GM19240 (cell line): ENCODE measurements at regions not wholly inside any gene's neighbourhood (a gene's known extent, or its start where the extent isn't known, plus 50 kb on each side); places are given as distances from the start of the nearest gene placed in this dataset.

Source experiments
- DNase-seq: peaks from one replicate; pipeline ENCODE4 v3.0.0; 2011; ENCODE audit warnings: low spot score; ENCODE audit not compliant: insufficient read length

DNA sequence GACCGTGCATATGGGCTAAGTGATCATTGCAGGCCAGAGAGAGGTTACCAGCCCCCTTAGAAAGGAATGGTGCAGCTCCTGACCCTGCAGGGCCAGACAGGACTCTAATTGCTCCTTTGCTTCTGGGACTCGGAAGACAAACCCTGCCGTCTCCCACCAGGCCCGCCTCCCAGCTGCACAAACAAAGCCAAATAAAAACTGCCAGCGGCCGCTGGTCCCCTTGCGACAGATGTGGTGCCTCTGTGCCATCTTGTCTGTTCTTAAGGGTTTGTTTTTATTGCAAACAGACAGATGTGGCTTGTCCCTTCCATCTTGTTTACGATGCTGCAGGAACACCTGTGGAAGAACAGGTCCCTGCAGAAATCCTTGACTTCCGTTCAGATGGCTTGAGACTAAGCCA is 434.4 kb upstream of the TSHZ3 start:
- no peak for DNase-seq

DNA sequence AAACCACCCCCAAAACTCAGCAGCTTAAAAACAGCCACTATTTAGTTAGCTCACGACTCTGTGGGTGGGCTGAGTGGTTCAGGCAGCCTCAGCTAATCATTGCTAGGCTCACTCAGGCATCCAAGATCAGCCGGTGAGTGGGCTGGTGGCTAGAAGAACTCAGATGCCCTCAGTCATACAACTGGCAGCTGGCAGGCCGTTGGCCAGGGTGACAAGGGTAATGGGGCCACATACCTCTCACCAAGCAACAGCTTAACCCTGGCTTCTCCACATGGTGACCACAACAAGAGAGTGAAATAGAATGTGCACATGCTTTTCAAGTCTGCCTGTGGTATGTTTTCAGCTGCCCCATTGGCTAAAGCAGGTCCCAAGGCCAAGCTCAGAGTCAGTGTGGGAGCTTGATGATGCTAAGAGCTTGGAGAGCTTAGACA is 435.4 kb upstream of the TSHZ3 start:
- DNase-seq, result no peak

GRCh38 chr19:31801611-31802010 is 452.4 kb upstream of the TSHZ3 start:
- DNase-seq, result no peak

DNA sequence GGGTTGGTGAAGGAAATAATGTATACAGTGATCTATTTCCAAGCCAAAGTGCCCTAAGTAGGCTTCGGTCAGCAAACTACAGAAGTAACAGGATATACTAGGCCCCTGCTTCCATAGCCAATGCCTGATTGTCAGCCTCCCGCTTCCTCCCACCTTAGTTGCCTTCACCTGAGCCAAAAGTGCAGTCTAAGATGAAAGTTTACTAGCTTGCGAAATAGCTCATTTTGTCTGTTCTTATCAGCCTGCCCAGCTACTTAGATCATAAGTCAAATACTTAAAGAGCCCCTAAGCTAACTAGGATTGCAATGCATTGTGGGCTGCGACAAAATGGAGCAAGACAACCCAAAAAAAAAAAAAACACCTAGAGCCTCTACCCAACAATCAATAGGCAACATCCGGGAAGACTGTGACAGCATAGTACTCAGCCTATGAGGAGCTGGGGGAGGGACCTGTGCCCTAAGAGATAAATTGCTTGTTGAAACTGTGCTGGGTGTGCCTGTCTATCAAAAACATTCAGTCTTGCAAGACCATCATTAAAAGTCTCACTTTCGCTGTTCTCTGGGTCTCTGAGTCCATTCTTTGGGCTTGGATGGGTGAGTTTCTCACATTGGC is 454.7 kb upstream of the TSHZ3 start:
- DNase-seq, result no peak

- no peak for DNase-seq
Observed at GRCh38 chr19:31804668-31805067, 455.4 kb upstream of the TSHZ3 start.

DNA sequence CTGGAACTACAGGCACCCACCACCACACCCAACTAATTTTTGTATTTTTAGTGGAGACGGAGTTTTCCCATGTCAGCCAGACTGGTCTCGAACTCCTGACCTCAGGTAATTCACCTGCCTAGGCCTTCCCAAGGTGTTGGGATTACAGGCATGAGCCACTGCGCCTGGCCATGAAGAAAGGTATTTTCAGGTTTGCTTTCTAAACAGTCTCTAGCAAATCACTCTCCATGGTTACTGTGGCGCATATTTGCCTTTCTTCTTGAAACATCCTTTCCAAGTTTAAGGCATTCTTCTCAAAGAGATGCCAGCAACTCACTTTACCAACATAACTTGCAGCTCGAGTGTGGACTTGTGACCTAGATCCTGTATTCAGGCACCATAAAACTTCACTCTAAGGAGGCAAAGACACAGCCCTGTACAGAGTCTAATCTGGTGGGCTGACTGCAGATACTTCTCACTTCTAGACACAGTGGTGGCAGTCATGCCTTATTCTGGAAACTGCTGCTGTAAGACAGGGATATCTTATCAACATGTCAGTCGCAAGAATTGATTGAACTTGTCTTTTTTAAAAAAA is 461.4 kb upstream of the TSHZ3 start:
- no peak for DNase-seq

DNA sequence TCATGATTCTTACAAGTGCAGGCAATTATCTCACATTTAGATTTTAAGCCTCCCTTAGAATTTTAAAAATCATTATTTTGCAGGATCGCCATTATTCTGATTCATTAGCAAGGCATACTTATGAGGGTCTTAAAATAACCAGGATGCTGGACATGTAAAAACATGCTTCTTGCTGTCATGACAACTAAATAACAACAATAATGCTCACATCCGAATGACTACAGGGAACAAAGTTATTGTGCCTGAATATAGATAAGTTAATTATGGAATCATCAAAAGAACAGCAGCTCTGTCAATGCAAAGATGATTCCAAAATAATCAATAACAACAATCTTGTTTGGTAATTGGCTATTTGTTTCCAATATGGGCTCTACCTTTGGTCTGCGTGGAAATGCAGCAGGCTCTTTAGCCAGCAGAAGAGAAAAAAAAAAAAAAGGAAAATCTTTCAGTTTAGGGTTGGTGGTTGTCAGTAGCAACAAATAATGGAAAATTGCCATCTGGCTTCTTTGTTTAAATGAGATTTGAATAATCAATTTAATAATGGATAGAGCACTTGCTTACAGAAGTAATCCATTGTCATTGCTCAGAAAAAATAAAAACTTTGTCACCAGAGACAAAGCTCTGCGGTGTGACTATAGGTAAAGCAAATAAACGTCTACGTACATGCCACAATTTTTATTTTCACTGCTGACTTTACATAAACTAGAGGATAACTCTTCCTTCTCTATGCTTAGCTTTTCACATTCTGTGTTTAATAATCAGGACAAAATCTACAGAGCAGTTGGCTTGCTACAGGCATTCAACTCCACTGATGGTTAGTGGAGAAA is 468.9 kb upstream of the TSHZ3 start:
- no peak for DNase-seq

DNA sequence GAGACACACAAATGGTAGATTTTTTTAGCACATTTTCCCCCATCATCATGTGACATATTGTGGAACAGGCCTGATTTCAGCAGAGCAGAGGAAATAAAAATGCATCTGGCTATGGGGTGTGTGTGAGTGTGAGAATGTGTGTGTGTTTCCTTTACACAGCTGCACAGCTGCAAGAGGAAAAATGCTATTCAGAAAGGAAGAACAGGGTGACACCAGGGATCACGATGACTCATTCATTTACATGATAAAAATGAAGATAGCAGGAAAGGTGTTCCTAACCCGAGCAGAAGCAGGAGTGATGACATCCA is 469.5 kb upstream of the TSHZ3 start:
- no peak for DNase-seq

GRCh38 chr19:31819837-31820236 is 470.6 kb upstream of the TSHZ3 start:
- no peak for DNase-seq

DNA sequence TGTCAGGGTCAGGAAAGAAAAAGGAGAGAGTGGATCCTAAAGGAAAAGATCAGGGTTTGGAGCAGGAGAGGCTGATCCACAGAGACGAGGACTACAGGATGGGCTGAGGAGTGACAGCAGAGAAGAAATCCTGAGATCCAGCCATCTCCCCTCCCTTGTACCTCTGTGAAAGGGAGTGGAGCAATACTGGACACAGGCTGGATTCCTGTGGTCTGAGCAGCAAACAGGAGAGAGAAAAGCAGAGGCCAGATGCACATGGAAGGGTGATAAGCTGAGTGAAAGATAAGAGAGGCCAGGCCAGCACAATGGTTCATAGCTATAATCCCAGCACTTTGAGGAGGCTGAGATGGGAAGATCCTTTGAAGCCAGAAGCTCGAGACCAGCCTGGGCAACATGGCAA is 472.1 kb upstream of the TSHZ3 start:
- no peak for DNase-seq

DNA sequence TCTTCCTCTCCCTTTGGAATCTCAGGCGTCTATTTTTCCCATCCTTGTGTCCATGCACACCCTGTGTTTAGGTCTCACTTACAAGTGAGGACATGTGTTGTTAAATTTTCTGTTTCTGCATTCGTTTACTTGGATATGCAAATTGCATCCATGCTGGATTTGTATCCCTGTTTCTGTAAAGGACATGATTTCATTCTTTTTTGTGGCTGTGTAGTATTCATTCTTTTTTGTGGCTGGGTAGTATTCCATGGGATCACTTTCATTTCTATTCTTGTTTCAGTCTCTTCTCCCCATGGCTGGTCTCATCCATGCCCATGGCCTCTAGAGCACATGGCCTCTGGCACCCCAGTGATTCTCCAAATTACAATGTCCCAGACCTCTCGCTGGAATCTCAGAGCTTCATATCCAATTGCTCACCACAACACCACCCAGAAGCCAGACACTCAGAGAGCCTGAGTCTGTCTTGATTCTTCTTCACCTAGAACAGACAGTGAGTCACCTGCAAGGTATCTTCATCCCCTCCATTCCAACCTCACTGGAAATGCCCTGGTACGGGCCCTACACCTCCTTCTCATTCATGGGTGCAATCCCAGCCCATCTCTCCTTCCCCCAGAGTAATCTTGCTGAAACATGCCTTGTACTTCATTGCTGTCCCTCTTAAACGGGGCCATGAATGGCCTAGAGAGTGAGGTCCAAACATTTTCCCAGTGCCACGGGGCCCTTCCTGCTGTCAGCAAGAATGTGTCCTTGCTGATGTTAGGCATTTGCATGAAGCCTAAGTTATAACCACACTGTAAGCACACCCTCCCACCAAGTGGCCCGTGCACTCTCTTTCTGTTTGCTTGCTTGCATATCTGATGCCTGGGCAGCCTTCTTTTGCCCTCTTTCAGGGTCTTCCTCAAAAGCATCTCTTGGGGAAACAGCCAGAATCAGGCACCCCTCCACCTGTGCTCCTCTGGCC is 476.2 kb upstream of the TSHZ3 start:
- no peak for DNase-seq

- no peak for DNase-seq
Observed at GRCh38 chr19:31826325-31826724, 477.1 kb upstream of the TSHZ3 start.

GRCh38 chr19:31831421-31832175 is 482.4 kb upstream of the TSHZ3 start:
- DNase-seq, result no peak

GRCh38 chr19:31832176-31832548 is 482.9 kb upstream of the TSHZ3 start:
- no peak for DNase-seq

- DNase-seq, result no peak
Observed at GRCh38 chr19:31834070-31834469, 484.8 kb upstream of the TSHZ3 start.

GRCh38 chr19:31838163-31838815 is 489.1 kb upstream of the TSHZ3 start:
- no peak for DNase-seq

- no peak for DNase-seq
Observed at GRCh38 chr19:31840371-31840770, 491.1 kb upstream of the TSHZ3 start.

- DNase-seq, result no peak
Observed at GRCh38 chr19:31841755-31842154, 492.5 kb upstream of the TSHZ3 start.

DNA sequence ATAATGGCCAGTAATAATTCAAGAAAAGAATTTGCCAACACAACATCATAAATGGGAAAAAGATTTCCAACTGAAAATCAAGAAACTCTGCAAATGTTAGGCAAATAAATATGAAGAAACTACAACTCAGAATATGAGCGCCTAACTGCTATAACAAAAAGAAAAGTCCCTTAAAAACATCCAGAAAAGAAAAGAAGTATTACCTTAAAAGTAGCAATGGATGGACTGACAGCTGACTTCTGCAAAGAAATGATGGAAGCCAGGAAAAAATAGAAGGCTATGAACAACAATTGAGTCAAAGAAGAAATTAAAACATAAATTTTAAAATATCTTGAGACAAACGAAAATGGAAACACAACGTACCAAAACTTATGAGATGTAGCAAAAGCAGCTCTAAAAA is 482.3 kb upstream of the ZNF507 start:
- no peak for DNase-seq

DNA sequence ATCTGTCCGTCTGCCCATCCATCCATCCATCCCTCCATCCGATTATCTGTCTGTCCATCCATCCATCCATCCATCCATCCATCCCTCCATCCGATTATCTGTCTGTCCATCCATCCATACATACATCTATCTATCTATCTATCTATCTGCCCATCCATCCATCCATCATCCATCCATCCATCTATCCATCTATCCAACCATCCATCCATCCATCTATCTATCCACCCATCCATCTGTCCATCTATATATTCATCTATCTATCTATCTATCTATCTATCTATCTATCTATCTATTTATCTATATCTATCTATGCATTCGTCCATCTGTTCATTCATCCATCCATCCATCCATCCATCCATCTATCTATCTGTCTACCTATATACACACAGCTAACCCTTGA is 471.1 kb upstream of the ZNF507 start:
- no peak for DNase-seq

- no peak for DNase-seq
Observed at GRCh38 chr19:31875591-31875990, 469.8 kb upstream of the ZNF507 start.
